Astrocyte (in vitro differentiated cells and primary cell): ENCODE measurements at regions not wholly inside any gene's neighbourhood (a gene's known extent, or its start where the extent isn't known, plus 50 kb on each side); places are given as distances from the start of the nearest gene placed in this dataset.

Experiments used
- DNase-seq: peaks from one replicate; pipeline ENCODE4 v3.0.0-alpha.2; 2010; ENCODE audit warnings: low read depth
- FAIRE-seq: peaks from 2 replicates; lab custom pipeline; 2011; peaks lifted over from hg19 to GRCh38; lab: Jason Lieb, UNC
- H2AFZ ChIP-seq: 2 replicates; pipeline ENCODE4 v1.6.0; 2012; ENCODE audit warnings: low read depth, low read length, inconsistent platforms
- H3K27ac ChIP-seq: 2 replicates; pipeline ENCODE4 v1.5.1; 2011; ENCODE audit warnings: low read depth, low read length, inconsistent platforms
- H3K27me3 ChIP-seq: 2 replicates; pipeline ENCODE4 v1.6.0; 2011; ENCODE audit warnings: low read length, inconsistent platforms; ENCODE audit not compliant: insufficient read depth
- H3K36me3 ChIP-seq: 2 replicates; pipeline ENCODE4 v1.5.1; 2011; ENCODE audit warnings: low read length, inconsistent platforms; ENCODE audit not compliant: insufficient read depth
- H3K4me1 ChIP-seq: 2 replicates; pipeline ENCODE4 v1.5.1; 2011; ENCODE audit warnings: low read length, inconsistent platforms; ENCODE audit not compliant: insufficient read depth
- H3K4me2 ChIP-seq: 2 replicates; pipeline ENCODE4 v1.6.0; 2012; ENCODE audit warnings: low read length, inconsistent platforms
- H3K4me3 ChIP-seq: 2 replicates; pipeline ENCODE4 v1.5.1; 2011; ENCODE audit warnings: low read depth, mild to moderate bottlenecking, low read length, inconsistent platforms; ENCODE audit not compliant: insufficient read depth
- H3K79me2 ChIP-seq: 2 replicates; pipeline ENCODE4 v1.6.0; 2012; ENCODE audit warnings: mild to moderate bottlenecking, low read length, inconsistent platforms; ENCODE audit not compliant: insufficient read depth
- H3K9ac ChIP-seq: 2 replicates; pipeline ENCODE4 v1.6.0; 2012; ENCODE audit warnings: mild to moderate bottlenecking, low read length, inconsistent platforms
- H3K9me3 ChIP-seq: 2 replicates; pipeline ENCODE4 v1.5.1; 2012; ENCODE audit warnings: low read depth, mild to moderate bottlenecking, low read length, inconsistent platforms; ENCODE audit not compliant: insufficient read depth
- H4K20me1 ChIP-seq: 2 replicates; pipeline ENCODE4 v1.6.0; 2012; ENCODE audit warnings: low read length, inconsistent platforms; ENCODE audit not compliant: insufficient read depth
- H3K27ac Mint-ChIP-seq: one replicate; pipeline ENCODE4 v1.8.0; 2021; ENCODE audit warnings: mild to moderate bottlenecking, mixed read lengths; ENCODE audit not compliant: unreplicated experiment
- H3K27me3 Mint-ChIP-seq: one replicate; pipeline ENCODE4 v1.8.0; 2021; ENCODE audit warnings: low read depth, mixed read lengths; ENCODE audit not compliant: unreplicated experiment
- H3K36me3 Mint-ChIP-seq: one replicate; pipeline ENCODE4 v1.8.0; 2021; ENCODE audit warnings: low read depth, mixed read lengths; ENCODE audit not compliant: unreplicated experiment
- H3K4me1 Mint-ChIP-seq: one replicate; pipeline ENCODE4 v1.8.0; 2021; ENCODE audit warnings: low read depth, mixed read lengths; ENCODE audit not compliant: unreplicated experiment
- H3K4me3 Mint-ChIP-seq: one replicate; pipeline ENCODE4 v1.8.0; 2021; ENCODE audit warnings: mild to moderate bottlenecking, moderate library complexity, mixed read lengths; ENCODE audit not compliant: unreplicated experiment
- H3K9me3 Mint-ChIP-seq: one replicate; pipeline ENCODE4 v1.8.0; 2021; ENCODE audit warnings: mild to moderate bottlenecking, mixed read lengths; ENCODE audit not compliant: unreplicated experiment
- EZH2 ChIP-seq: IDR thresholded peaks from 2 replicates; pipeline ENCODE4 v1.6.1; 2012; ENCODE audit warnings: mild to moderate bottlenecking, low read length, inconsistent platforms; ENCODE audit not compliant: insufficient read depth
- TF ChIP-seq, protein P1 (sequence below): IDR thresholded peaks from 2 replicates; pipeline ENCODE4 v1.5.1; 2011; ENCODE audit warnings: low read depth, mild to moderate bottlenecking, inconsistent platforms, low read length, moderate library complexity; ENCODE audit not compliant: insufficient read depth

DNA sequence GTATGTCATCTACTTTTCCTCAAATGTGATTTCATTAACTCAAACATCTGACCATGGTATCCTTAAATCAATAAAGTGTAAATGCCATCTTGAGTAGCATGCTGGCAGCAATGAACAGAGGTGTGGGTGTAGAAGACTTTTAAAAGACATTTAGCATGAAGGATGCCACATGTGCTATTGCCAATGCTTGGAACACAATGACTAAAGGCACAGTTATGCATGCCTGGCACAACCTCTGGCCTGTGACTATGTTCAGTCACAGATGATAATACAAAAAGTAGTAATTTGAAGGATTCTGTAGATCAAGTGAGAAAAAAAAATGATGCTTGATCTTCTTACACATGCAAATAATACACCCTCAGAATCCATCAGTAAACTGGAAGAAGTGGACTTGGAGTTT, 938.9 kb upstream of the ADGRL4 start:
- TF ChIP-seq EZH2 = no peak
- TF ChIP-seq, protein P1, sequence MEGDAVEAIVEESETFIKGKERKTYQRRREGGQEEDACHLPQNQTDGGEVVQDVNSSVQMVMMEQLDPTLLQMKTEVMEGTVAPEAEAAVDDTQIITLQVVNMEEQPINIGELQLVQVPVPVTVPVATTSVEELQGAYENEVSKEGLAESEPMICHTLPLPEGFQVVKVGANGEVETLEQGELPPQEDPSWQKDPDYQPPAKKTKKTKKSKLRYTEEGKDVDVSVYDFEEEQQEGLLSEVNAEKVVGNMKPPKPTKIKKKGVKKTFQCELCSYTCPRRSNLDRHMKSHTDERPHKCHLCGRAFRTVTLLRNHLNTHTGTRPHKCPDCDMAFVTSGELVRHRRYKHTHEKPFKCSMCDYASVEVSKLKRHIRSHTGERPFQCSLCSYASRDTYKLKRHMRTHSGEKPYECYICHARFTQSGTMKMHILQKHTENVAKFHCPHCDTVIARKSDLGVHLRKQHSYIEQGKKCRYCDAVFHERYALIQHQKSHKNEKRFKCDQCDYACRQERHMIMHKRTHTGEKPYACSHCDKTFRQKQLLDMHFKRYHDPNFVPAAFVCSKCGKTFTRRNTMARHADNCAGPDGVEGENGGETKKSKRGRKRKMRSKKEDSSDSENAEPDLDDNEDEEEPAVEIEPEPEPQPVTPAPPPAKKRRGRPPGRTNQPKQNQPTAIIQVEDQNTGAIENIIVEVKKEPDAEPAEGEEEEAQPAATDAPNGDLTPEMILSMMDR = no peak
- no peaks in the 10 kb centered on the region for H3K79me2 ChIP-seq
- H2AFZ ChIP-seq = no peak overlapping the region
- DNase-seq (no peak), FAIRE-seq (no peak)
- H3K4me3 Mint-ChIP-seq = no peak overlapping the region
- no peaks in the 10 kb centered on the region for H3K27me3 ChIP-seq
- H3K4me1 Mint-ChIP-seq = no peaks in the 10 kb centered on the region
- no peak overlapping the region for H3K4me2 ChIP-seq
- H3K4me1 ChIP-seq = no peaks in the 10 kb centered on the region
- H3K36me3 Mint-ChIP-seq = no peaks in the 10 kb centered on the region
- H3K27me3 Mint-ChIP-seq = no peaks in the 10 kb centered on the region
- no peak overlapping the region for H3K27ac ChIP-seq
- H4K20me1 ChIP-seq = no peaks in the 10 kb centered on the region
- H3K36me3 ChIP-seq = no peaks in the 10 kb centered on the region
- no peak overlapping the region for H3K27ac Mint-ChIP-seq
- H3K4me3 ChIP-seq = no peak overlapping the region
- no peak overlapping the region for H3K9ac ChIP-seq
- H3K9me3 Mint-ChIP-seq = no peaks in the 10 kb centered on the region
- no peaks in the 10 kb centered on the region for H3K9me3 ChIP-seq

DNA sequence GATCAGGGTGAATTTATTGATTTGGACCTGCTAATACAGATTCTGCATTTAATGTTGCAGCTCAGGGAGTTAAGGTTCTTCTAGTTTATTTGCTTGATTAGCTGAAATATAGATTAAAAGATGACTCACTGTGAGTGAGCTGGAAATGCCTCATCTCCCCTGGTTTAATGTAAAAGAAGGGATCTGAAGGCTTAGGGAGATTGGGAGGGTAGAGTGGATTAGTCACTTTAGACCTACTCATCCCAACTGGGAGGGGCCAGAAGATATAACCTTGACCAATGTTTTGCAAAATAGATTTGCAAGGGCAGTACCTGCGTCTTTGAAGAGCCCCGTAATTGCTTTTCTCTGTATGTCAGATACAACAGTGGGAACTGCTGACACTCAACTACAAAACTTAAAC, 922.8 kb upstream of the ADGRL4 start:
- Mint-ChIP-seq H3K4me1 (no peaks in the 10 kb centered on the region), H3K27ac (no peak overlapping the region), H3K27me3 (no peaks in the 10 kb centered on the region), H3K9me3 (no peaks in the 10 kb centered on the region), H3K4me3 (no peak overlapping the region), H3K36me3 (no peaks in the 10 kb centered on the region)
- H3K27ac ChIP-seq = no peak overlapping the region
- no peaks in the 10 kb centered on the region for H3K27me3 ChIP-seq
- no peaks in the 10 kb centered on the region for H4K20me1 ChIP-seq
- H3K79me2 ChIP-seq = no peaks in the 10 kb centered on the region
- TF ChIP-seq EZH2 = no peak
- TF ChIP-seq, protein P1 = no peak
- peak; percentile 2 for DNase-seq
- no peak overlapping the region for H2AFZ ChIP-seq
- no peak overlapping the region for H3K9ac ChIP-seq
- no peaks in the 10 kb centered on the region for H3K36me3 ChIP-seq
- no peaks in the 10 kb centered on the region for H3K4me1 ChIP-seq
- no peak overlapping the region for H3K4me2 ChIP-seq
- H3K9me3 ChIP-seq = no peaks in the 10 kb centered on the region
- FAIRE-seq = no peak
- H3K4me3 ChIP-seq = no peak overlapping the region

DNA sequence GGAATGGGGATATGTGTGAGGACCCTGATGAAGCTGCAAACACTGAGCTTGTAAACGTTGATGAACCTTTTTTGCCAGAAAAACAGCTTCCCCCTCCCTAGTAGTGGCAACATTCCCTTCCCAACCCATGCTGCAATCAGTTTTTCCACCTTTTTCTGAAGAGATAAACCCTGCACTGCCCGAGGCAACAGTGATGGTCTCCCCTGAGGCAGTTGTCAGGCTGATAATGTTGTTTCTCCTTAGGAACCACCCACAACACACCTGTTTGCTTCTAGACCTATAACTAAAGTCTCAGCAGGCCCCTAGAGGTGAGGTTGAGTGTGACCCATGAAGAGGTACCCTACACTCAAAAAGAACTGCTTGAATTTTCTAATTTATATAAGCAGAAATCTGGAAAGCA, 922.4 kb upstream of the ADGRL4 start:
- H3K9me3 ChIP-seq = peaks cover 2% of the 10 kb centered on the region
- Mint-ChIP-seq H3K27me3 (no peaks in the 10 kb centered on the region), H3K9me3 (no peaks in the 10 kb centered on the region), H3K27ac (no peak overlapping the region), H3K4me1 (no peaks in the 10 kb centered on the region), H3K4me3 (no peak overlapping the region), H3K36me3 (no peaks in the 10 kb centered on the region)
- no peaks in the 10 kb centered on the region for H3K27me3 ChIP-seq
- TF ChIP-seq, protein P1 = no peak
- FAIRE-seq = no peak
- H3K4me2 ChIP-seq = no peak overlapping the region
- no peaks in the 10 kb centered on the region for H3K79me2 ChIP-seq
- no peak overlapping the region for H3K27ac ChIP-seq
- H3K4me1 ChIP-seq = no peaks in the 10 kb centered on the region
- H2AFZ ChIP-seq = no peak overlapping the region
- no peak overlapping the region for H3K4me3 ChIP-seq
- H4K20me1 ChIP-seq = no peaks in the 10 kb centered on the region
- no peak overlapping the region for H3K9ac ChIP-seq
- DNase-seq = no peak
- H3K36me3 ChIP-seq = no peaks in the 10 kb centered on the region
